ENCODE measurements at regions not wholly inside any gene's neighbourhood (a gene's known extent, or its start where the extent isn't known, plus 50 kb on each side); places are given as distances from the start of the nearest gene placed in this dataset.

DNA sequence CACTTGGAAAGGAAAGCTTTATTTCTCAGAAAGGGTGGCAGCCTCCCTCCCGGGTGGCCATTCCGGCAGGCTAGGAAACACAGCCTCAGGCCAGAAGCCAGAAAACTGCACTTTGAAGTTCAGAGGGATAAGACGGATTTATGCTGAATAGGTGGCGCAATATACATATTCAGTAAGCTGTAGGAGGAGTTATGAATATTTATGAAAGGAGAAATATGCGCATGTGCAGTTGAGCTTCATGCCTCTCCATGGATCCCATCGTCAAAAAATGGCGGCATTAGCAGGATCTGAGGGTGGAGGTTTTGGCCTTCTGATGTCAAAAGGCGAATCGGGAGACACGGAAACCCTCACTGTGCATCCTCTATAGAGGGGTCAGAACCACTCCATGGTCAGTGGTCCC, 82.3 kb downstream of the KATNIP start:
- H3K4me3 ChIP-seq (ENCODE audit: insufficient read length, low read depth): no peak overlapping the region
- TF ChIP-seq YY1 (IDR thresholded peaks at IDR 0.05; ENCODE audit: insufficient read depth, insufficient read length): no peak
- TF ChIP-seq SUZ12 (IDR thresholded peaks at IDR 0.05; ENCODE audit: extremely low read depth, insufficient read depth, insufficient read length): no peak
- no peak for TF ChIP-seq ZNF274 (IDR thresholded peaks at IDR 0.05; ENCODE audit: low read depth, low read length)
- H3K27me3 ChIP-seq (ENCODE audit: insufficient read depth, insufficient read length): no peaks in the 10 kb centered on the region
- peaks cover 19% of the 10 kb centered on the region for H3K36me3 ChIP-seq (ENCODE audit: insufficient read depth, insufficient read length, low read length)
- no peaks in the 10 kb centered on the region for H3K9me3 ChIP-seq (ENCODE audit: insufficient read depth, low read length)
- H3K9ac ChIP-seq (ENCODE audit: insufficient read length, low read depth): no peak overlapping the region
- DNase-seq (ENCODE audit: low read depth, low spot score): no peak
- peaks cover 15% of the 10 kb centered on the region for H3K4me1 ChIP-seq (ENCODE audit: insufficient read depth, insufficient read length)

DNA sequence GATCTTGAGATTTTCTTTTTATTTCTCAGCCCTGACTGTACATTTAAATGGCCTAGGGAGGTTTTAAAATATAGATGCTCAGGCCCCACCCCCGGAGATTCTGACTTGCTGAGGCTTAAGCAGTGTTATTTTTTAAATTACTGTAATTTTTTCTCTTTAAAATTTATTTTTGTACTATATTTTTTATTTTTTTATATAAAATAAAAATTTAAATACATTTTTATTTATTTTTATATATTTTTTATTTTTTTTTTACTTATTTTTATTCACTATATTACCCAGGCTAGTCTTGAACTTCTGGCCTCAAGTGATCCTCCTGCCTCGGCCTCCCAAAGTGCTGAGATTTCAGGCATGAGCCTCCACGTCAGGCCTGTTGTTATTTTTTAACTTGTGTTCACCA, 83.3 kb downstream of the KATNIP start:
- Histone ChIP-seq H3K9ac (ENCODE audit: insufficient read length, low read depth) (no peak overlapping the region), H3K9me3 (ENCODE audit: insufficient read depth, low read length) (no peaks in the 10 kb centered on the region), H3K27me3 (ENCODE audit: insufficient read depth, insufficient read length) (no peaks in the 10 kb centered on the region), H3K4me3 (ENCODE audit: insufficient read length, low read depth) (no peak overlapping the region), H3K4me1 (ENCODE audit: insufficient read depth, insufficient read length) (peaks cover 14% of the 10 kb centered on the region), H3K36me3 (ENCODE audit: insufficient read depth, insufficient read length, low read length) (peaks cover 19% of the 10 kb centered on the region)
- TF ChIP-seq YY1 (IDR thresholded peaks at IDR 0.05; ENCODE audit: insufficient read depth, insufficient read length) (no peak), SUZ12 (IDR thresholded peaks at IDR 0.05; ENCODE audit: extremely low read depth, insufficient read depth, insufficient read length) (no peak), ZNF274 (IDR thresholded peaks at IDR 0.05; ENCODE audit: low read depth, low read length) (no peak)
- DNase-seq (ENCODE audit: low read depth, low spot score): no peak

DNA sequence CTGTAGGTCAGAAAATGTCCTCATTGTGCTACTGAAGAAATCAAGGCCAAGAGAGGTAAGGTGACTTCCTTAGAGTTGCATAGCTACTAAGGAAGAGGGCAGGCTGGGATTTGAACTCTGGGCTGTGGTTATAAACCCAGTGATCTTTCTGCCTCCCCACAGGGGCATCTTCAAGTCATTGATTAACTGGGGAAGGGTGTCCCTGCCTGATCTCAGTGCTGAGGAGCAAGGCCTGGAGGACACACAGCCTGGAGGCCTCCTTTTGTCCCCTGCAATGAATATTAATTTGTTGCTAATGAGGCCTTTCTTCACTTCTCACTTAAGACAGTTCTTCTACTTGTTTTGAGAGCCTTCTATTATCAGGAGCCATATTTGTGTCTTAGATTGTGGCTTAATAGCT, 83.8 kb downstream of the KATNIP start:
- H3K9ac ChIP-seq (ENCODE audit: insufficient read length, low read depth): no peak overlapping the region
- no peaks in the 10 kb centered on the region for H3K27me3 ChIP-seq (ENCODE audit: insufficient read depth, insufficient read length)
- H3K4me3 ChIP-seq (ENCODE audit: insufficient read length, low read depth): no peak overlapping the region
- TF ChIP-seq ZNF274 (IDR thresholded peaks at IDR 0.05; ENCODE audit: low read depth, low read length) (no peak), SUZ12 (IDR thresholded peaks at IDR 0.05; ENCODE audit: extremely low read depth, insufficient read depth, insufficient read length) (no peak), YY1 (IDR thresholded peaks at IDR 0.05; ENCODE audit: insufficient read depth, insufficient read length) (no peak)
- H3K4me1 ChIP-seq (ENCODE audit: insufficient read depth, insufficient read length): peaks cover 10% of the 10 kb centered on the region
- H3K9me3 ChIP-seq (ENCODE audit: insufficient read depth, low read length): no peaks in the 10 kb centered on the region
- peaks cover 19% of the 10 kb centered on the region for H3K36me3 ChIP-seq (ENCODE audit: insufficient read depth, insufficient read length, low read length)
- DNase-seq (ENCODE audit: low read depth, low spot score): peak; percentile 68

DNA sequence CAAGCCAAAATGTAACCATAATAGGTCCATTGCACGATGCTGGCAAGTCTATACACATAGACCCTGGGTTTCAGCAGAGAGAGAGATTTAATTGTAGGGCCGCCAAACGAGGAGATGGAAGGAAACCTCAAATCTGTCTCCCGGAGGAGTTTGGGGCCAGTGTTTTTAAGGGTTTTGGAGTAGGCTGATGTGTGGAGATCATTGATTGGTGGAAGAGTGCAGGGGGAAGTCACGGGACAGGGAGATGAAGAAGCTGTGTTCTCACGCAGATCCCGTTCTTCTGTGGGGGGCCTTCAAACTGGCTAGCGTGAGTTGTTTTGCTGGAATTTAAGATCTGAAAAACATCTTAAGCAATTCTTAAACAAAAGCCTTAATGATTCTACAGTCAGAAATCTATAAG, 84.8 kb downstream of the KATNIP start:
- H3K9me3 ChIP-seq (ENCODE audit: insufficient read depth, low read length): no peaks in the 10 kb centered on the region
- DNase-seq (ENCODE audit: low read depth, low spot score): no peak
- no peak overlapping the region for H3K9ac ChIP-seq (ENCODE audit: insufficient read length, low read depth)
- TF ChIP-seq SUZ12 (IDR thresholded peaks at IDR 0.05; ENCODE audit: extremely low read depth, insufficient read depth, insufficient read length) (no peak), ZNF274 (IDR thresholded peaks at IDR 0.05; ENCODE audit: low read depth, low read length) (no peak), YY1 (IDR thresholded peaks at IDR 0.05; ENCODE audit: insufficient read depth, insufficient read length) (no peak)
- no peak overlapping the region for H3K4me3 ChIP-seq (ENCODE audit: insufficient read length, low read depth)
- peaks cover 16% of the 10 kb centered on the region for H3K36me3 ChIP-seq (ENCODE audit: insufficient read depth, insufficient read length, low read length)
- peaks cover 10% of the 10 kb centered on the region for H3K4me1 ChIP-seq (ENCODE audit: insufficient read depth, insufficient read length)
- H3K27me3 ChIP-seq (ENCODE audit: insufficient read depth, insufficient read length): no peaks in the 10 kb centered on the region

DNA sequence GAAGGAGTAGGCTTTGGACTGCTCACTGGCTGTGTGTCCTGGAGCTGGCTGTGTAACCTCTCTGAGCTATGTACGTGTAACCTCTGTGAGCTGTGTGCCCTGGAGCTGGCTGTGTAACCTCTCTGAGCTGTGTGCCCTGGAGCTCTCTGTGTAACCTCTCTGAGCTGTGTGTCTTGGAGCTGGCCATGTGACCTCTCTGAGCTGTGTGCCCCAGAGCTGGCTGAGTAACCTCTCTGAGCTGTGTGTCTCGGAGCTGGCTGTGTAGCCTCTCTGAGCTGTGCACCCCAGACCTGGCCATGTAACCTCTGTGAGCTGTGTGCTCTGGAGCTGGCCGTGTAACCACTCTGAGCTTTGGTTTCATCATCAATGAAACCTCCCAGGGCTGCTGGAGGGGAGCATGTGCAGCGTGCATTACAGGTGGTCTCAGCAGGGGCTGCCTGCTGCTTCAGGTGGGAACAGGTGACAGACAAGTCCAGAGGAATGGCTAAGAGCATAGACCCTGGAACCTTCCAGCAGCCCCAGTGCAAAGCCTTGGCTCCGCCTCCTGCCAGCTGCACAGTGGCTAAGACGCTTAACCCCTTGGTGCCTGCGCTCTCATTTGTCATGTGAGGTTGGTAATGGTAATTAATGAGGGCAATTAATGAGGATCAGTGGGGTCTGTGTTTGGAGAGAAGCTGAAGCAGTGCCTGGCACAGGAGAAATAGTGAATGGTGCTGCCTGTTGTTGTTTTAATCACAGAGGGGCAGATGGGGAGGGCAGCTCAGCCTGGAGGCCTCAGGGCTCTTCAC, 86.7 kb downstream of the KATNIP start:
- Histone ChIP-seq H3K9me3 (ENCODE audit: insufficient read depth, low read length) (no peaks in the 10 kb centered on the region), H3K9ac (ENCODE audit: insufficient read length, low read depth) (no peak overlapping the region), H3K4me3 (ENCODE audit: insufficient read length, low read depth) (no peak overlapping the region), H3K36me3 (ENCODE audit: insufficient read depth, insufficient read length, low read length) (peaks cover 7% of the 10 kb centered on the region), H3K4me1 (ENCODE audit: insufficient read depth, insufficient read length) (peaks cover 15% of the 10 kb centered on the region), H3K27me3 (ENCODE audit: insufficient read depth, insufficient read length) (no peaks in the 10 kb centered on the region)
- TF ChIP-seq ZNF274 (IDR thresholded peaks at IDR 0.05; ENCODE audit: low read depth, low read length): no peak
- TF ChIP-seq SUZ12 (IDR thresholded peaks at IDR 0.05; ENCODE audit: extremely low read depth, insufficient read depth, insufficient read length): no peak
- TF ChIP-seq YY1 (IDR thresholded peaks at IDR 0.05; ENCODE audit: insufficient read depth, insufficient read length): no peak
- DNase-seq (ENCODE audit: low read depth, low spot score): no peak

DNA sequence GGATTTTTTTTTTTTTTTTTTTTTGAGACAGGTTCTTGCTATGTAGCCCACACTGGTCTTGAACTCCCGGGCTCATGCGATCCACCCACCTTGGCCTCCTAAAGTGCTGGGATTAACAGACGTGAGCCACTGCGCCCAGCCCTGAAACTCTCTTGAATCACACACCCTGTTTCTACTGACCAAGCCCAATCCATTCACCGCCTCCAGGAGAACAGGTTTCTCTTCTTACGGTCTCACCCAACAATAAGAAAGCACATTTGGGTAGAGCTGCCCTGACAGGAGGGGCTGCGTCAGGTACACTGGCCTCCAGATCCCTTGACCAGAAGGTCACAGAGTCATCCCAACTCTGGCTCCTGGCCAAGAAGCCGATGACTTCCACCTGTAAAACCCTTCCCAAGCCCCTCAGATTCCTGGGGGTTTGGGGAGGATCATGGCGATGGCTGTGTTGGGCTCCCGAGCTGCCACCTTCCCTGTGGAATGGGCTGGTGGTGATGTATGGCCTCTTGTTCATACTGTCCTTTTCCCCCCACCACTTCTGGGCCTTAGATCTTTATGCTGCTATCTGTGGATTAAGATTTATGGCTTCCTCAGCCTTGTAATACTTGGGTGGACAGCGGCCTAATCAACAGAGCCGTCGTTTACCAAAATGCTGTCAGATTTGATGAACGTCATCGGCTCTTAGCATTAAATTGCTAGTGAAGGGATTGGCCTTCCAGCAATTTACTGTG, 89.1 kb downstream of the KATNIP start:
- Histone ChIP-seq H3K36me3 (ENCODE audit: insufficient read depth, insufficient read length, low read length) (peaks cover 2% of the 10 kb centered on the region), H3K9me3 (ENCODE audit: insufficient read depth, low read length) (no peaks in the 10 kb centered on the region), H3K27me3 (ENCODE audit: insufficient read depth, insufficient read length) (no peaks in the 10 kb centered on the region), H3K4me1 (ENCODE audit: insufficient read depth, insufficient read length) (peaks cover 15% of the 10 kb centered on the region), H3K9ac (ENCODE audit: insufficient read length, low read depth) (no peak overlapping the region), H3K4me3 (ENCODE audit: insufficient read length, low read depth) (no peak overlapping the region)
- no peak for TF ChIP-seq YY1 (IDR thresholded peaks at IDR 0.05; ENCODE audit: insufficient read depth, insufficient read length)
- TF ChIP-seq SUZ12 (IDR thresholded peaks at IDR 0.05; ENCODE audit: extremely low read depth, insufficient read depth, insufficient read length): no peak
- no peak for TF ChIP-seq ZNF274 (IDR thresholded peaks at IDR 0.05; ENCODE audit: low read depth, low read length)
- DNase-seq (ENCODE audit: low read depth, low spot score): no peak

DNA sequence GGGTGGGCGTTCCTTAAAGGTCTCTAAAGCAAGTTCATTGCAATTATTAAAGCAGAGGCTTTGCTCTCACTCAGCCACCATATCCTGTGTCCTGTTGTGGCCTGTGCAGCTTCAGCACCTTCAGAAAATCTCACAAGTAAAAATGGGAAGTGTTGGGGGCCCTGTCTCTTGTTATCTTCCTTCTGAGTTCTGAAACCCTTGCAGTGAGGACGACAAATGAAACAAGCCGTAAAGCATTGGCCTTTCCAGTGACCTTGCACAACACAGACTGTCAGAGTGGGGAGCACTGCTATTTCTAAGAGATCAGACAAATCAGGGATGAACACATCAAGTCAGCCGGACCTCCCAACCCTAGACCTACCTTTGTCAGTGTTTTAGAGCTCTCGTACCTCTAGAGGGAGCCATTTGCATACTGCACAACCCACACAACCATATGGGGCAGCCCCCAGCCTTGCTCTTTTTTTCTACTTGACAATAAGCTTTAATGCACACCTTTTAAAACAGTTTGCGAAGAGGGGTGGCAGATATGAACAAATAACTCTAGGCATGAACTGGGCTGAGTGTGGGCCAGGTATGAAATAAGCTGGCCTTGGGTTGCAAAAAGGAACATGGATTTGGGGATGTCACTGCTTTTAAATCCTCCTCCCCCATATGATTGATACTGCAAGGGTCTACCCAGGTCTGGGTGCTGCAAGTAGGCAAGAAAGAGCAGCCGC, 89.8 kb downstream of the KATNIP start:
- H3K9ac ChIP-seq (ENCODE audit: insufficient read length, low read depth): peak overlapping the region; percentile 23
- DNase-seq (ENCODE audit: low read depth, low spot score): peak; percentile 57
- no peaks in the 10 kb centered on the region for H3K9me3 ChIP-seq (ENCODE audit: insufficient read depth, low read length)
- TF ChIP-seq SUZ12 (IDR thresholded peaks at IDR 0.05; ENCODE audit: extremely low read depth, insufficient read depth, insufficient read length): no peak
- TF ChIP-seq YY1 (IDR thresholded peaks at IDR 0.05; ENCODE audit: insufficient read depth, insufficient read length): no peak
- no peak for TF ChIP-seq ZNF274 (IDR thresholded peaks at IDR 0.05; ENCODE audit: low read depth, low read length)
- H3K36me3 ChIP-seq (ENCODE audit: insufficient read depth, insufficient read length, low read length): peaks cover 2% of the 10 kb centered on the region
- H3K27me3 ChIP-seq (ENCODE audit: insufficient read depth, insufficient read length): no peaks in the 10 kb centered on the region
- H3K4me1 ChIP-seq (ENCODE audit: insufficient read depth, insufficient read length): peaks cover 10% of the 10 kb centered on the region
- no peak overlapping the region for H3K4me3 ChIP-seq (ENCODE audit: insufficient read length, low read depth)
